ENCODE measurements at regions not wholly inside any gene's neighbourhood (a gene's known extent, or its start where the extent isn't known, plus 50 kb on each side); places are given as distances from the start of the nearest gene placed in this dataset.
"Not testable (repeated sequence)": the region's sequence is repeated elsewhere in the genome, so short reads cannot be mapped to it uniquely, and the experiment has no call there.

DNA sequence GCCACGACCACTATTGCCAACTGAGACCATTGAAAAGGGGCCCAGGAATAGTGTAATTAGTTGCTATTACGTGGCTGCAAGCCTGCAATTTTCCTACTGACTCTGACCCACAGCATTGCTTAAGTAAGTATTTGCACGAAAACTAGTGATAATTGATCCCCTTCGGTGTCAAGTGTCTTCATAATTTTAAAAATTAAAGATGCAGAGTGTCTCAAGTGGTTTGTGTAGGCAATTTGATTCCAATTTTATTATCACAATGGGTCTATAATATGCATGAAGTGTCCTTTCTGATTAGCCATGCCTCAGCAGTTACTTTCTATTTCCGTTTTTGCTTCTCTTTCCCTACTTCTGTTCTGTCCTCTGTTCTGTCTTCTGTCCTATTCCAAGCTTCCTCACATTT lies 259.2 kb downstream of the C3orf38 start:
- no peak for DNase-seq (ENCODE audit: low spot score)

GRCh38 chr3:88410259-88410658 lies 260.5 kb downstream of the C3orf38 start:
- peak; percentile 5 for DNase-seq (ENCODE audit: low spot score)

DNA sequence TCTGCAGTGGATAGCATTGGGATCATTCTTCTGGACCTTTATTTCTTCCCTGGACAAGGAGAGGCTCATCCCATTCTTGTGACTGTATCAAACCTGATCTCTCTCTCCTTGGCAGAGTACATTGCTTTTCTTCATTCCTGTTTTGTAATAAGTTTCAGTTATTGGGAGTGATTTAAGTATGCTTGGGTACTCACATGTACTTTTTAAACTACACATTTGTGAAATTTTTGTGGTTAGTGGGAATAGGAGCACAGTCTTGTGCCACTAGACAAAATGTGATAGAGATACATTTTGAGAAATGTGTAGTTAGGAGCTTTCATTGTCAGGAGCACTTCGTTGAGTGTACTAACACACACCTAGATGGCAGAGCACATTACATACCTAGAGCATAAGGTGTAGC lies 262.6 kb downstream of the C3orf38 start:
- no peak for DNase-seq (ENCODE audit: low spot score)

- DNase-seq (ENCODE audit: low spot score): no peak
Observed at GRCh38 chr3:88416436-88416835, 266.7 kb downstream of the C3orf38 start.

DNA sequence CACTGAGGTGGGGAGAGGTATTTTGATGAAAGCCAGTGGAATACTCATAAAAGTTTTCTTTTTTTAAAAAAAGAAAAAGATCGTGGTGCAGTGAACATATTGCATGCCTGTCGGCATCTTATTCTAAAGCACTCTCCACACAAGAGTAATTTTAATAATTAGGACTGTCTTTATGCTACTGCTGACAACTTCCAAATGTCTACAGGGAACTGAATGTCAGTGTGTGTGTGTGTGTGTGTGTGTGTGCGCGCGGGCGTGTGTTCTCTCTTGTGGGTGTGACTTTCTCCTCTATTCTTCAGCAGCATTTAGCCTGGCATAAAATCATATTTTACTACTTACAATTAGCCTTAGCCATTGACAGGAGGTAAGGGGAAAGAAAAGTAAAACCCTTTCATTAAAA lies 268.5 kb downstream of the C3orf38 start:
- DNase-seq (ENCODE audit: low spot score): no peak

DNA sequence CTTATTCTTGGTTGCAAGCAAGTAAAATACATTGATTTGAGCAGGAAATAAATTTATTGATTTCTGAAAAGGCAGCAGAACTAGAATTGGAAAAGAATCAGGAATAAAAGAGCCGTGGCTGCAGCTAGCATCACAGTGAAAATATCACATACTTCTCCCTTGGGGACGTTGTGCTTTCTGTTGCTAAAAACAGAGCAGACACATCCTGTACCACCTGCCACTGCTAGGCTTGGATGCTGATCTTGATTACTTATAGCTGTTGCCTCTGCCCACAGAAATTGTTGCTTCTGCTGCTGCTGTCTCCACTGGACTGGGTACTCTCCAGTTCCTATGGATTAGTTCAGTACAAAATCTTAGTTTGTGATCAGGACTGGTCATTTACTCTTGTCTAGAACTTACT lies 283.8 kb downstream of the C3orf38 start:
- DNase-seq (ENCODE audit: low spot score): no peak

DNA sequence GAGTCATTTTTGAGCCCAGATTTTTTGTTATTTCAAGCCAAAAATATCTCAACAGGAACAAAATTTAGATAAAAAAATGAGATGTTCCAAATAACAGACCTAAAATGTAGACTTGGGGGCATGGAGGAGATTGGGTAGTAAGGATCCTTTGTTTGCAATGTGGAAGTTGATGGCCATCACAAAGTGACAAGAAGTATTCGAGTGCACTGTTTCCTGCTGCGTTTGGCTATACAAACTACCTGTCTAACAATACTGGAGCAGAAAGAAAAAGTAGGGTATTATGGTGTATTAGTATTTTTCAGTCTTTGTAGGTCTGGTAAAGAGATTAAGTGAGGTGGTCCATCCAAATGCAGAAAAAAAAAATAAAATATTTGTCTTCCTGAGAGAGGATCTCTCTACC lies 284.2 kb downstream of the C3orf38 start:
- DNase-seq (ENCODE audit: low spot score): no peak

- DNase-seq (ENCODE audit: low spot score): no peak
Observed at GRCh38 chr3:88440701-88441100, 290.9 kb downstream of the C3orf38 start.

DNA sequence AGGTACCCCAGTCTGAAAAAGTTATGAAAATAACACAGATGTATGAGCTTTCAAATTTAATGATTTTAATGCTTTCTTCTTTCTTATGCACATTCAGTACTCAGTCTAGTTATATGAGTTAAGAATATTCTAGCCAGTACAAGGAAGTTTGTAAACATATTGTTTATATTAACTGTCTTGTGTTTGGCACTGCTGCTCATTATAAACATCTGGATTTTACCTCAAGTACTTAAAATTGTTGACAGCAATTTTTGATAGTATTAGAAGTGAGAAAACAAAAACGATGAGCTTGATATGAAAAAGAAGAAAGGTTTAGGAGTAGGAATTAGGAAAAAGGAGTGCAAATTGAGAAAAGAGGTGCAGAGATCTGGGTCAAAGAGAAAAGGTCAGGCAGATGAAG lies 293.3 kb downstream of the C3orf38 start:
- no peak for DNase-seq (ENCODE audit: low spot score)

DNA sequence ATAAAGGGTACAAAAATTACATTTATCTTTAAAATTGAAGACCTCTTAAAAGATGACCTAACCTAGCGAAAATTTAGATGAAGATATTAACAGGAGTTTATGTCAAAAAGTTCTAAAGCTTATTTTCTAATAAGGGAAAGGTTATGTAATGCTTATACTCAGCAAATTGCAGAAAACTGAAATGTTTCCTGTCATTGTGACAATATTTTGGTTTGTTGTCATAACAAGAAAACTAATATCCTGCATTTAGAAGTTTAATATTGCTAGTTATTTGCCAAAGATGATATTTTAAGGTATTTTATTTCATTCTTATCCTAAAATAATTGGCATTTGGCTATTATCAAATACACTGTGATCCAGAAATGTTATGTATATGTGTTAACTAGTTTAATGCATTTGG lies 294.5 kb downstream of the C3orf38 start:
- no peak for DNase-seq (ENCODE audit: low spot score)

DNA sequence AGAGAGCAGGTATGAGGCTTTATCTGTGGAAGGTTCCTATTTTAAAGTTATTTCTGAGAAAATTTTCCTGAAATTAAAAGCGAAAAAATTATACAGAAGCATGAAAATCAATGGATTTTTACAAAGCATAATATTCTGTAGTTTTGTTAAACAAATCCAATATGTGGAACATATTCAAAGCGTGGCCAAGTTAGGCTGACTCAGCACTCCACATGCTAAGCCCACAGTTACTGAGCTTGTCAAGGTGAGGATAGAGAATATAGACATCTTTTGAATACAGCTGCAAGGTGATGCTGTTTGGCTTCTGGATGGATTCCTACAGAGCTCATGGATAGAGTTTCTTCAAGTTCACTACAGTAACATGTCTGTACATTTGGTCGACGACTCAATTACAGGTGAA lies 302.5 kb downstream of the C3orf38 start:
- DNase-seq (ENCODE audit: low spot score): no peak

GRCh38 chr3:88460369-88460768 lies 310.6 kb downstream of the C3orf38 start:
- DNase-seq (ENCODE audit: low spot score): no peak

DNA sequence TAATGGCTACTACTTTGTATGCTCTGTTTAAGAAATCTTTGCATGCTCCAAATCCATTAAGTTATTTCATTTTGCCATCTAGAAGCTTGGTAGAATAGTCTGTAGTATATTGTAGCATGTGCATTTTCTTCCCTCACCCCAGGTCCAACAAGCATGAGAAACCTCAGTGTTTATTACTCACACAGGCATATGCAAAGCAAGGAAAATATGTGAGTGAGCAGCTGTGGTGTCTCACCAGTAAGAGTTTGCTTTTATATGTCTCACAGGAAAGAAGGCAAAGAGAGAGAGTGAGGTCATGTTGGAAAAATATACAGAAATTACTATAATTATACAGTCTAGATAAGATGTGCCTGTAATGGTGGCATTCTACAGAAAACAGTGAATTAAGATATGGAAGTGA lies 312.5 kb downstream of the C3orf38 start:
- DNase-seq (ENCODE audit: low spot score): no peak

- no peak for DNase-seq (ENCODE audit: low spot score)
Observed at GRCh38 chr3:88467191-88467590, 317.4 kb downstream of the C3orf38 start.

DNA sequence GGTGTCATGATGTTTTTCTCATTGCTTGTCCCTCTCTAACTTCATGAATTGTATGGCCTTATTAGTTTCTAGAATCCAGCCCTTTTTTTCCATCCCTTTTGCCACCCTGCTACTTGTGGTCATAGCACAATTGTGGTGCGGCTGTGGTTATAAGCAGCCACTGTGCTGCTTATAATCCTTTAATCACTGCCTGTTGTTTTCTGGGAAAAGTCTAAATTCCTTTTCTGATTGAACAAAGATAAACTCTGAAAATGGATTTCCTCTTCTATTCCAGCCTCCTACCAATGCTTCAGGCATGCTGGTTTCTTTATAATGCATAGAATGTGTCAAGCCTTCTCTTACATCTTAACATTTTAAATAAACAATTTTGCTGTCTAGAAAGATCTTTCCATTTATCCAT lies 319.5 kb downstream of the C3orf38 start:
- DNase-seq (ENCODE audit: low spot score): no peak

GRCh38 chr3:88478460-88478859 lies 328.7 kb downstream of the C3orf38 start:
- no peak for DNase-seq (ENCODE audit: low spot score)

DNA sequence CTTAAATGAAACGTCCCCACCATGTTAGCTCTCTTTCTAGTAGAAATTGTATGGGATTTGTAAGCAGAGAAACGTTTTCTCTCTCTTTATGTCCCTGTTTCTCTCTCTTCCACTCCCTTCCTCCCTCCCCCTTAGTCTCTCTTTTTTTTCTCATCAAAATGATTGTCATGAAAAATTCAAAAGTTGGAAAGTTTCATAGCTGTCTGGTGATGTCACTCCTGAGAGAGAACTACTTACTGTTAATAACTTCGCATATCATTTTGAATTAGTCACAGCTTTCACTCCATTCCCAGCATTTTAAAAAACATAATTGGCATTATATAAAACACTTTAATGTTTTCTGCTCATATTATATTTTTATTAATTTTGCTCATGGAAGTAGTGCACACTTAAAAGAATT lies 331.1 kb downstream of the C3orf38 start:
- no peak for DNase-seq (ENCODE audit: low spot score)

DNA sequence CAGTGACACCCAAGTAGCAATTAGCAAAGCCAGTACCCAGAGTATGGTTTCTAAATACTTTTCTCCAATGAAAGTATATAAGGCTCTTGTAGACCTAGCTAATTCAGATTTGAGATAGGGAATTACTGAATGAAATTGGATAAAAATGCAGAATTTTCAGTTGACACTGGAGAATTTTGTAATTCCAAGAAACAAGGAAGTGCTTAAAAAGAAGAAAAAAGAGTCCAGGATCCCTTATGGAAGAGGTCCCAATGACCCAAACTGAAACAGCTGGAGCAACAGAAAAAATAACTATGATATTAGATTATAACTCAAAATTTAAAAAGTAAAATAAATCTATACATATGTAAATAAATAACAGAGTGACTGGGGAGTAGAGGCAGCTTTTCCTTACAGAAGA lies 335.2 kb downstream of the C3orf38 start:
- DNase-seq (ENCODE audit: low spot score): no peak

DNA sequence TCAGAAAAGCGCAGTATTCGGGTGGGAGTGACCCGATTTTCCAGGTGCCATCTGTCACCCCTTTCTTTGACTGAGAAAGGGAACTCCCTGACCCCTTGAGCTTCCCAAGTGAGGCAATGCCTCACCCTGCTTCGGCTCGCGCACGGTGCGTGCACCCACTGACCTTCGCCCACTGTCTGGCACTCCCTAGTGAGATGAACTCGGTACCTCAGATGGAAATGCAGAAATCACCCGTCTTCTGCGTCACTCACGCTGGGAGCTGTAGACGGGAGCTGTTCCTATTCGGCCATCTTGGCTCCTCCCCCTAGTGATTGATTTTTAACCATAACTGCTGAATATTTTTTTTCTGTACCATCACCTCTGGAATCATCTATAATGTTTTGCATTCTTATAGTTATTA lies 359.1 kb downstream of the C3orf38 start:
- DNase-seq (ENCODE audit: low spot score): not testable (repeated sequence)

DNA sequence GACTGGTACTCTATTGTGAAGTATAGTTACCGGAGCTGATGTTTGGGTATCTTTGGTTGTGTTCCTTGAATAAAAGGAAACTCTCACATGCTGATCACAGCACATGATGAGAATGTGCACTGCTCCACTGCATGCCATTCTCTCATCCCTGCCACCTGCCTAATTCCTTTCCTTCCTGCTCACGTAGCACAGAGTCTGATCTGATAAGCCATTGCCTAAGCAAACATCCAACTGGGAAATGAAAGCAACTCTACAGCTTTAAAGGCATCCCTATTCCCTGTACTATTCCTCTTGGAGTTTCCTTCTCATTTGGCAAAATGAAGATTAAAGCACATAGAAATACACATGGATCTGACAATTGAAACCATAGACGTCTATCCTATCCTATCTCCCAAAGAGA lies 359.8 kb downstream of the C3orf38 start:
- DNase-seq (ENCODE audit: low spot score): no peak

GRCh38 chr3:88528494-88528893 lies 378.7 kb downstream of the C3orf38 start:
- DNase-seq (ENCODE audit: low spot score): no peak

DNA sequence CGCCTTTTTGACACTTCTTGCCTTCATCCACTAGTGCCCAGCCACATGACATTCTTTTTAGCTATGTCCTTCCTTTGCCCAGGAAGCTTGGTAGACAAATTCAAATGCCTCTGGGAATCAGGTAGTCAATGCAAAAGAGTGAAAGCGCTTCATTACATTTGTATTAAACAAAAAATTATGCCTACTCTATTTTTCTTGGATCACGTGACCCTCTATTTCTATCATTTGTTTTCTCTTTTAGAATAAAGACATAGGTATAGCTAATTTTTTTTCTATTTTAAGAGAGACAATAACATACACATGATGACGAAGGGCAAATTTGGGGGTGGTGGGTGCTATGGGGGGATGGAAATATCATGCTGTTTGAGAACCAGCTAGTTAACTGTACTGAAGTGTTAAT lies 384.8 kb downstream of the C3orf38 start:
- no peak for DNase-seq (ENCODE audit: low spot score)

- DNase-seq (ENCODE audit: low spot score): no peak
Observed at GRCh38 chr3:88535563-88535962, 385.8 kb downstream of the C3orf38 start.

DNA sequence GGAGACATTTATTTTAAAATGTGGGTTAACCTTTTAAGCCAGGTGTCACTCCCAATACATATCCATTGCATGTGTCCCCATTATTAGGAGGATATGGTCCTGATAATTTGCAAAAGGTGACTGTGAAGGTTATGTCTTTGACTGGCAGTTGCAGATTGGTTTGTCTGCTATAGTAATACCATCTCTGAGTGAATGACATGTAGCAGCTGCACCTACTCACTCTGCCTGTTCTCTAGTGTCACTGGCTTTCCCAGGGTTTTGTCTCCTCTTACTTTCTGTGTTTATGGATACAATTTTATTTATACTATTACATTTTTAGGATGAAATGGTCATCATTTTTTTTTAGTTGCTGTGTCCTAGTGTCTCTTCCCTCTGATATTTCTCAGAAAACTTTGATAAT lies 393.2 kb downstream of the C3orf38 start:
- no peak for DNase-seq (ENCODE audit: low spot score)

DNA sequence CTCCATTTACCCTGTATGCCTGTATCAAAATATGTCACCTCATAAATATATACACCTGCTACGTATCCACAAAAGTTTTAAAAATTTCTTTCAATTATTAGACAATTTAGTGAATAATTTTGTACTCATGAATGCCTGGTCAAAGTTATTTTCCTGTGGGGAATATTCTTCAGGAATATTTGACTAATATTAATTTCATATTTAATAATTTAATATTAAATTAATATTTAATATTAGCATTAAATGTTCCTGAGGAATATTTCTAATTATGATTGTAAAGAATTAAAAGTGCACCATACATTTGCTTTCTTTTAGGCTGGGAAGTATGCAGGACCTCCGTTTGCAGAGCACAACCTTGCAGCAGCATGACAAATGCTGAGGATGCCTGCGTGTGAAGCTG lies 422.7 kb downstream of the C3orf38 start:
- no peak for DNase-seq (ENCODE audit: low spot score)

Data from CD4-positive, alpha-beta T cell treated with Interleukin-15 for 4 hours (primary cell).